ENCODE measurements at regions not wholly inside any gene's neighbourhood (a gene's known extent, or its start where the extent isn't known, plus 50 kb on each side); places are given as distances from the start of the nearest gene placed in this dataset.

- Mint-ChIP-seq H3K9me3 (no peaks in the 10 kb centered on the region; a peak in 3 of 5 replicates), H3K27me3 (ENCODE audit: low read depth) (peaks cover 1% of the 10 kb centered on the region; the same call in 1 of the 2 replicates), H3K27ac (no peak overlapping the region), H3K36me3 (ENCODE audit: insufficient read depth in 1 of 3, low read depth in 3 of 3) (no peaks in the 10 kb centered on the region; a peak in 1 of 7 replicates), H3K4me1 (peaks cover 3% of the 10 kb centered on the region in 2 experiments; a peak in 2 of 4 replicates), H3K4me3 (no peak overlapping the region)
- Histone ChIP-seq H3K56ac (ENCODE audit: insufficient read length, low read depth, low read length) (no peak overlapping the region), H2BK15ac (ENCODE audit: low read depth, low read length) (no peak overlapping the region), H4K5ac (ENCODE audit: insufficient read length, low read depth, low read length) (no peak overlapping the region), H2BK120ac (ENCODE audit: low read depth, low read length, poor library complexity, severe bottlenecking) (no peak overlapping the region), H2BK20ac (ENCODE audit: low read depth, low read length, poor library complexity, severe bottlenecking) (no peak overlapping the region), H3K18ac (ENCODE audit: insufficient read length, low read depth, low read length) (no peak overlapping the region), H3K4me1 (ENCODE audit: insufficient read depth, low read length) (no peaks in the 10 kb centered on the region), H3K27ac (ENCODE audit: insufficient read length, low read depth, low read length) (no peak overlapping the region), H3K4ac (ENCODE audit: low read depth, low read length) (no peak overlapping the region; the same call in 1 of the 2 replicates), H4K20me1 (ENCODE audit: control insufficient read depth, insufficient read depth, insufficient read length) (no peaks in the 10 kb centered on the region), H3K14ac (ENCODE audit: insufficient read depth, low read length) (no peak overlapping the region), H3K23ac (ENCODE audit: insufficient read length, low read depth, low read length) (no peak overlapping the region), H3K27me3 (ENCODE audit: insufficient read depth, low read length) (no peaks in the 10 kb centered on the region), H3K4me2 (ENCODE audit: insufficient read depth, insufficient read length, low read length) (no peak overlapping the region), H3K79me2 (ENCODE audit: insufficient read depth, low read length) (no peaks in the 10 kb centered on the region), H3K9ac (ENCODE audit: extremely low read depth, insufficient read length, low read length) (no peak overlapping the region), H3K79me1 (ENCODE audit: insufficient read depth, low read depth, low read length, poor library complexity, severe bottlenecking) (no peaks in the 10 kb centered on the region), H4K91ac (ENCODE audit: insufficient read length, low read depth, low read length) (no peak overlapping the region), H3T11ph (ENCODE audit: low read length) (no peak overlapping the region), H2AFZ (ENCODE audit: low read length) (no peak overlapping the region), H3K23me2 (ENCODE audit: insufficient read length, low read depth, low read length, poor library complexity, severe bottlenecking) (no peaks in the 10 kb centered on the region), H4K8ac (replicated peaks; ENCODE audit: insufficient read length, low read depth, low read length) (no peak overlapping the region), H3K9me3 (ENCODE audit: control insufficient read depth, low read depth, low read length) (no peaks in the 10 kb centered on the region), H2BK12ac (ENCODE audit: insufficient read length, low read depth, low read length) (no peak overlapping the region), H2AK5ac (ENCODE audit: insufficient read length, low read length) (no peak overlapping the region), H2BK5ac (ENCODE audit: insufficient read length, low read length) (no peak overlapping the region)
- no peak for DNase-seq
- no CpG with 5 or more reads among the region's 8 CpGs for WGBS (ENCODE audit: extremely low coverage, insufficient read length, low lambda C conversion rate)
- TF ChIP-seq, protein P1, sequence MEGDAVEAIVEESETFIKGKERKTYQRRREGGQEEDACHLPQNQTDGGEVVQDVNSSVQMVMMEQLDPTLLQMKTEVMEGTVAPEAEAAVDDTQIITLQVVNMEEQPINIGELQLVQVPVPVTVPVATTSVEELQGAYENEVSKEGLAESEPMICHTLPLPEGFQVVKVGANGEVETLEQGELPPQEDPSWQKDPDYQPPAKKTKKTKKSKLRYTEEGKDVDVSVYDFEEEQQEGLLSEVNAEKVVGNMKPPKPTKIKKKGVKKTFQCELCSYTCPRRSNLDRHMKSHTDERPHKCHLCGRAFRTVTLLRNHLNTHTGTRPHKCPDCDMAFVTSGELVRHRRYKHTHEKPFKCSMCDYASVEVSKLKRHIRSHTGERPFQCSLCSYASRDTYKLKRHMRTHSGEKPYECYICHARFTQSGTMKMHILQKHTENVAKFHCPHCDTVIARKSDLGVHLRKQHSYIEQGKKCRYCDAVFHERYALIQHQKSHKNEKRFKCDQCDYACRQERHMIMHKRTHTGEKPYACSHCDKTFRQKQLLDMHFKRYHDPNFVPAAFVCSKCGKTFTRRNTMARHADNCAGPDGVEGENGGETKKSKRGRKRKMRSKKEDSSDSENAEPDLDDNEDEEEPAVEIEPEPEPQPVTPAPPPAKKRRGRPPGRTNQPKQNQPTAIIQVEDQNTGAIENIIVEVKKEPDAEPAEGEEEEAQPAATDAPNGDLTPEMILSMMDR (conservative IDR thresholded peaks at IDR 0.05), result no peak
Measured at GRCh38 chr6:106790149-106790770, 160.9 kb downstream of the QRSL1 start.

Data from H9 (cell line).